HG03139 (cell line): ENCODE measurements at regions not wholly inside any gene's neighbourhood (a gene's known extent, or its start where the extent isn't known, plus 50 kb on each side); places are given as distances from the start of the nearest gene placed in this dataset.

Experiments
- ATAC-seq: cut with Tn5 transposase; IDR thresholded peaks from one replicate; pipeline ENCODE4 v1.9.1; 2021; ENCODE audit not compliant: unreplicated experiment

DNA sequence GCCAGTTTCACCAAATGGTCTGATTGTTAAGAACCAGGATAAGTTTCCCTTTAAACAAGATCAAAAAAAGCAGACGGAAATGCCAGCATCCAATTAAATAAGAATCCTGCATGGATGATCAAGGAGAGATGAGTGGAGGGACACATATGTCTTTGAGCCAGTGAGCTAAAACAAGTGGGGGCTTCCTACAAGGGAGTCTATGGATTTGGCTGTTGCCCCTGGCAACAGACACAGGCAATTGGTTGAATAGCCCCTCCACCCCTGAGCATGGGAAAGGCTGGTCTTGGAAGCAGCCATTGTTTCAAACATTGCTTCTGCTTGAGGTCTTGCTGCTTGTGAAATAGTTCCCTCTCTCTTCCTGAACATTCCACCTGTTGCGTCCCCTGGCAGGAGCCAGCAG, 374.7 kb upstream of the ERCC4 start:
- no peak for ATAC-seq

DNA sequence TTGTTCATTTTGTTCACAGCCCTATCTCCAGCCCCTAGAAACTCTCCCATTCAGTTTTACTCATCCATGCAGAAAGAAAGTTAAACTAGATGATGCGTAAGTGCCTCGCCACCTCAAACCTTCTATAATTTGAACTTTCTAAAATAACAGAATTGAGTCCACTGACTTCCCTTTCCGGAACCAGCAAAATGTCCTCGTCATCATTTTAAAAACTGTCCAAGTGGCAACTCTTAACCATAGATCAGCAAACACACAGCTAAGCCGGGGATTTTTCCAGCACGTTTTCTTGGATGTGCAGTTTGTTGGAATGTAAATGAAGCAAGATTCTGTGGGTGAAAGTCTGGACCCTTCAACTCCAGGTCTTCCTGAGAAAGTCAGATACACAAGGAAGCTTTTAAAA, 369.7 kb upstream of the ERCC4 start:
- ATAC-seq = no peak

DNA sequence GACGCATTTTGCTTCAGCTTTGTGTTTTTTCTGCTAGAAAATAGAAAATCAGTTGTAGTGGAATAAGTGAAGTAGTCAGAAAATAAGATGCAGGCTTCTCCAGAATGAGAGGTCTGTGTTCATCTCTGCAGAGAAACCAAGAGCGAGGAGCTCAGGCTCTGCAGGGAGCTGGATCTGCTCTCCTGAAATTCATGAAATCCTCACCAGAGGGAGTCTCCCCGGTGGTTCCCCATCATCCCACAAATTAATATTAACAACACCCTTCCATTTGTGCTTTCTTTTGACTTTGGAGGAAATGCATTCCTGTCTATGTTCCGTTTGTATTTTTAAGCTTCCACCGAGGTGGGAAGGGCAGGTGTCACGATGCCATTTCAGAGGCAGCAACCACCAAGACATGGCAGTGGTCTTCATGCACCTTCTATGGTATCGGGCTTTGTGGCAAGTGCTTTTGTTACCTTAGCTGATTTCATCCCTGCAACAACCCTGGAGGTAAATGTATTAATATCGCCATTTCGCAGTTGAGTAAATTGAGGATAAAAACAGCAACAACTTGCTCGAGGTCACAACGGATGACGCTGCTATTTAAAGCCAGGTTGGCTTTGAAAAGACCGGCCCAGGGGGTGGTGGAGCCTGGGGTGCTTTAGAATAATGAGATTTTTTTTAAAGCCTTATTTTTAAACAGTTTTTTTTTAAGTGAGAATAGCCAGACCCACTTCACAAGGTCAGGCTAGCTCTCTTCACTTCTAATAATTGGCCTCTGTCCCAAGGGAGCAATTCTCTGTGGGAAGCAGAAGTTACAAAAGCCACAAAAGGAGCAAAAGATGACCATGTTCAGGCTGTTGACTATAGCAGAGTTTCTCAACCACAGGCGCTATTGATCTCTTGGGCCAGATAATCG, 367.6 kb upstream of the ERCC4 start:
- ATAC-seq = no peak

DNA sequence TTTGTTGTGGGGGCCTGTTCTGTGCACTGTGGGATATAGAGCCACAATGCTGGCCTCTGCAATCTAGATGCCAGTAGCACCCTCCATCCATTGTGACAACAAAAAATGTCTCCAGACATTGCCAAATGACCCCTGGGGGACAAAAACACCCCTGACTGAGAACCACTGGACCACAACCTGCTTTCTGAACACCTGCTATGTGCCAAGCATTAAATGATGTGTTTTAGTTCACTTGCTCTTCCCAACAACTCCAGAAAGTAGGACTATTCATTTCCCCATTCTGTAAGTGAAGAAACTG, 367.0 kb upstream of the ERCC4 start:
- no peak for ATAC-seq

DNA sequence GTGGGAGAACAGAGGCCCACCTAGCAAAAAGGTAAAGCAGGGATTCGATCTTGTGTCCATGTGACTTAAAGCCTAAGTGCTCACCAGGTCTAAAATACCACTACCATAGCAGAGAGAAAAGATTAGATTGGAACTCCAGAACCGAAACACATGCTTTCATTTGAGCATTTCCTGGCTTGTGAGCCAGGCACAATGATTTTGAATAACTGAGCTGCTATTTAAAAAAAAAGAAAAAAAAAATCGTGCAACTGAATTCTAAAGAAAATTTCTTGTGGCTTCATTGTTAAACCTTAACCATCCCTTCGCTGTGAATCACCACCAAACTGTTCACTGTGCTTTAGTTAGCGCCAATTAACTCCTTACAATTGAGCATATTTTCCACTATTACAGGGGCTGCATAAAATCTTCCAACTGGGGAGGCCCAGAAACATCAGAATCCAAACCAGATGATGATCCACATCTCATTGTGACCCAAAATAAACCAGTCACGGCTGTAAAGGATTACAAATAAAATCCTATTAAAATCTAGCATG, 366.4 kb upstream of the ERCC4 start:
- ATAC-seq = no peak

DNA sequence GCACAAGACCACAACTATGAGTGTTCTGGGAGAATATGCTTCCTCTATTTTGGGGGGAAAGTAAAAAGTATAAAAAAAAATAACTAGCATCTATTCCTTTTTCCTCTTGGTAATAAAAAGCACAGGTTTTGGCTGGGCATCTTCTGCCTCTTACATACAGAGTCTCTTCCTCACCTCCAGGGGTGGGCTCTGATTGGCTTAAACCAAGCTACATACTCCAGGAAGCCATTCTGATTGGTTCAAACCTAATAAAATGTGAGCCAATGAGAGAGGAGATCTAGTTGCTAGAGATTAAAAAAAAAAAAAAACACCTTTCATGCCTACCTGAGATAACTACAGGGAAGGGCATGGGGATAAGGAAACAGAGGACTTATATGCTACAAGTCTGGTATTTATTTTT, 365.9 kb upstream of the ERCC4 start:
- ATAC-seq = no peak

DNA sequence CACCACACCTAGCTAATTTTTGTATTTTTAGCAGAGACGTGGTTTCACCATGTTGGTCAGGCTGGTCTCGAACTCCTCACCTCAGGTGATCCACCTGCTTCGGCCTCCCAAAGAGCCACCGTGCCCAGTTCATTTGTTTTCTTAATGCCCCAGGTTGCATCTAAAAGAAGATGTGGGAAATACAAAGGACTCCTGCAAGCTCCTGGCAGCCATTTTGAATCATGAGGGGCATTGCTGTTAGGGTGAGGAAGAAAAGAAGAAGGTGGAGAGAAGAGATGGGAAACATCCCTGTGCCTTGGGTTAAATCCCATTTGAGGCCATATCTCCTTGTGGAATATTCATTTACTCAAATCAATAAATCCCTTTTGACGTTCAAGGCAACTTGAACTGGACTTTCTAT, 365.3 kb upstream of the ERCC4 start:
- no peak for ATAC-seq

DNA sequence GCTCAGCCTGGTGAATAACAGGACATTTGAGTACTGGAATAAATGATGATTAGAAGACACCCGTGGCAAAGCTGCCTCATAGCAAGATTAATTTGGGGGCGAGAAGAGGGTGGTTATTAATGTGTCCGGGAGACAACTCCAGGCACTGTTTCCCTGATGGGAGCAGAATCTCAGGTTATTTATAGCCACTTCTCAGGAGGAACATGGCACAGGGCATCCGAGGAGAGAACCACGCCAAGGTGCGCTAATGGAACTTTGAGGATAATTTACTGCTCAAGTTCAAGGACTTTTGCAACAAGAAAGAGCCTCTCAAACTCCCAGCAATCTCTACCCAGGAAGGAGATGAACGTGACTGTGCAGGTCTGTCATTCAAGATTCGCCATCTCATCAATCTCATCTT, 362.5 kb upstream of the ERCC4 start:
- ATAC-seq = no peak

DNA sequence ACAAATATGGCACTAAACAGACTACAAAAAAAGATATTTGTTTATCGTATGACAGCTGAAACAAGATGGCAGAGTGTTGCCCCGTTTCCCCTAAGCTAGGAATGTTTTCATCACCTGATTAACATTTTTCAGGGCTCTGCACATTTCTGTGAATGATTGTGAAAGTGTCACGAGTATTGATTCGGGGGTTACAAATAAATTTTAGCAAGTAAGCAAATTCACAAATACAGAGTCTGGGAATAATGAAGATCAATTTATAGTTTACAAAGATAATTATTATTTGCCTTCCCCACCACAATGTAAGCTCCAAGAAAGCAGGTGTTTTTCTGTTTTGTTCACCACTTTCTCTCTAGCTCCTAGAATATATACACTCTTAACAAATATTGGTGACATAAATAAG, 361.2 kb upstream of the ERCC4 start:
- no peak for ATAC-seq

DNA sequence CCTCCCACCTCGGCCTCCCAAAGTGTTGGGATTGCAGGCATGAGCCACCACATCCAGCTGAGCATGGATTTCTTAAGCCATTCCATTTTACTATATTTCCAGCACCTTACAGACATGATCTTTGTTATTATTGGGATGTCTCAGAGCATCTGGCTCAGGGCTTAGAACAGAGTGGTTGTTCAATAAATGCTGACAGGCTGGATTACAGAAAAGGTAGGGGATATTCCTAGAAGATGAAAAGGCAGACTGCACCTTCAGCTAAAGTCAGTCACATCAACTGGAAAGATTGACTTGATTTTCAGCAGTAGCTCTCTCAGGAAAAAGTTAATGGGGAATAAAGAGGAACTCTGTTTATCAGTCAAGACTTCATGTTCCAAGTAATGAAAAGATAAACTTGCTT, 360.3 kb upstream of the ERCC4 start:
- no peak for ATAC-seq

DNA sequence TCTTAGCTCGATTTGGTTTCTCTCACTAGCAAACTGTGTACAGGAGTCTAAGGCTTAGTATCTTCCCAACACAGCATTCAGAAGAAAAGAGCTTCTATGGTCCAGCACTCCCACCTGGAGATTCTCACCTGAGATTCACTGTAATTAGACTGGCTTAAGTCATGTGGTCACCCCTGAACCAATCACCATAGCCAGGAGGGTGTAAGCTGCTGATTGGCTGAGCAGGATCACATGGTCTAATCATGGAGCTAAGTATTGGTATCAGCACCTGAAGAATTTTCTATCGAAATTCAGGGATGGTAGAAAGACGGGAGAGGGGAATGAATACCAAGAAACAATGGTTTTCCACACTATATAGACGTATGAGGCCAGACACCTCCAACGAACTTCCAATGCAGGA, 359.8 kb upstream of the ERCC4 start:
- no peak for ATAC-seq

DNA sequence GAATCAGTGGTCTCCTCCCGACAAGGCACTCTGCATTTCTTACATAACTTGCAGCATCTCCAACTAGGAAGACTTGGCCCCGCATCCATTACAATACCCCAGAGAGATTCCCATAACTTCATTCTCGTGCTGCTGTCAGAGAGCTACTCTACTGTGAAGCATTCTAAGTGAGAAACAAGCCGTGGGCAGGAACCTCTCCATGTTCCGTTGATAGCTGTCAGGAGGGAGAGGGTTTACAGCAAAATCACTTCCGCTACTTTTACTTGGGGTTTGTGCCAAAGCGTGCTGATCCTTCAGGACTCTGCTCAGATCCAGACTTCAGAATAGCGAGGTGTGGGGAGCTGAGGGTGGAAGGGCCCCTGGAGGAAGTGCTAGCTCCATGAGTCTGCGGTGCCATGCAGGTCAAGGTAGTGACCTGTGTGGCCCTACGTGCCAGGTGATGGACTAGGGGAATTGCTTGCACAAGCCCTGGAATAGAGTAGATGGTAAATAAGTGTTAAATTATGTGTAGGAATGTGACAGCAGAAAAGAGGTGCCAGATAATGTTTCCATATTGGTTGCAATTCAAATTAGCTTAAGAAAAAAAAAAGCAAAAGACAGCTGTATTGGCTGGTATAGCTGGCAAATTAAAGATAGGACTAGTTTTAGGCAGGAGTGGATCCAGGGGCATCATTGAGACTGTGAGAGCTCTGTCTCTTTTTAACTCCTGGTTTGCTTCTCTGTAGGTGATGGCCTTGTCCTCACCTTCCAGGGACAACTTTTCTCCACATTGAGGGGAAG, 358.5 kb upstream of the ERCC4 start:
- ATAC-seq = no peak

DNA sequence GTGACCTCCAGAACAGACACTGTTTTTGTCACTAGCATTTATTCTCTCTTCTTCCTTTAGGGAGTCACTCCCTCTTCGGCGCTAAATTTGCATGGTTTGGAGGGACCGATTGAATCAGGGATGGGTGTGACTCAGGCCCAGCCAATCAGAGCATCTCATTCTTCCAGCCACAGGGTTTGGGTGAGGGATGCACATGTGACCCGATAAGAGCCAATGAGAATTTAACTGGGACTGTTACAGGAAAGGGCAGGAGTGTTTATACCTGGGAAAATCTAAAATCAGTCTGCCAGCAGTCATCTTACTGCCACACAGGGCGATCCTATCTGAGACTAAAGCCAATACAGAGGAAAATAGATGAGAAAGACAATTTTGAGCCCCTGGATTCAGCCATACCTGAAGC, 351.2 kb upstream of the ERCC4 start:
- ATAC-seq = no peak

DNA sequence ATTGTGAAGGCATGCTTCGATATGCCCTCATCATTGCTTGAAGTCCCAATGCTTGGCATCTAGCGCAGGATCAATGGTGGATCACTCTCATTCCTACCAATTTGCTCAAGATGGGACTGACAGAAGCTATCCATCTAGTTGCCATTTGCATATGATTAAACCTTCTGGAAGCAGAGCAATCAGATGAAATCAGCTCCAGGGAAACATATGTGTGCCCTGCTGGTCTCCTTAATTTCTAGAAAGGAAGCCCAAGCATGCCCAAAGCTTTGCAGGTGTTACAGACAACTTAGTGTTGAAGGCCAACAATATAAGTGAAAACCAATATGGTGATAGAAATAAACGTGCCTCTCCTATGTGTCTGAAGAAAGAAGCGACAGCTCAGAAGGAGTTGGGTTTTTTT, 350.0 kb upstream of the ERCC4 start:
- no peak for ATAC-seq

DNA sequence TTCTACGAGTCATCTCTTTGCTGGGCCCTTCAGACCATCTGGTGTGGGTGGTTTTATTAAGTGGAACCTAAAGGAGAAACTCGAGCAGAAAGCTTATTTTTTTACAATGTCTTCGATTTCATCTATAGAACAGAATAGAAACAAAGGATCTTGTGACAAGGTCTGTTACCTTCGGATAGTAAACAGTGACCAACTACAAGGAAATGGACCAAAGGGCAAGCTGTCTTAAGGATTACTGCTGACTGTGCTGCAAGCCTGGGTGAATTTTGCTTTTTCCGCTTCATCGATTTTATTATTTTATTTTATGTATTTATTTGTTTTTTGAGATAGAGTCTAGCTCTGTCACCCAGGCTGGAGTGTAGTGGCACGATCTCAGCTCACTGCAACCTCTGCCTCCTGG, 348.9 kb upstream of the ERCC4 start:
- ATAC-seq = no peak

DNA sequence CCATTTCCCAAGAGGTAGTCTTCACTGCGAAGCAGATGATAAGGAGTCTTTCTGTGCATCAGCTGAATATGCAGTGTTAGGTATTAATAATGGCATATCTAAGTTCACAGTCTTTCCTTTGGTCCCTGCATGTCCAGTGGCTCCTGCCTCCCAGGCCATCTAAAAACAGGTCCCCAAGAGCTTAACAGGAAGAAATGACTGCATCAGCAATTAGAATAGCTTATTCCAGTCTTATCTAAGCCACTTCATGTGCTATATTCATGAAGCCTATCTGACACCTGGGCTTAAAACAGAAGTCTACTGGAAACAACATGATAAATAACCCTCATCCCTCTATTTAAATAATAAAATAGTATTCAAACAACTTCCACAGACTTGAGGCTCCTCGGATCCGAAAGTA, 346.1 kb upstream of the ERCC4 start:
- ATAC-seq = no peak

DNA sequence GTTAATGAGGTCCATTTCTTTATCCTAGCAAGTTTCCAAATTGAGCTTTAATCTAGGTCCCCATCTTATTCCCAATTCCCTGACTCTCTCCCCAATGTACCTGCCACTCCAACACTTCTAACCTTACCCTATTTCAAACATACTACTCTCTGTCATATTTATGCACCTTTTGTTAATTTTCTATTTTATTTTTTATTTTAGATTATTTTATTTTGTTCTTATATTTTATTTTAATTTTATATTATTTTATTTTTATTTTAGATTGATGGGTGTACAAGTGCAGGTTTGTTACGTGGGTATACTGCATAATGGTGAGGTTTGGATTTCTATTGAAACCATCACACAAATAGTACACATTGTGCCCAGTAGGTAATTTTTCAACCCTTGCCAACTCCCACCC, 333.9 kb upstream of the ERCC4 start:
- ATAC-seq = no peak

DNA sequence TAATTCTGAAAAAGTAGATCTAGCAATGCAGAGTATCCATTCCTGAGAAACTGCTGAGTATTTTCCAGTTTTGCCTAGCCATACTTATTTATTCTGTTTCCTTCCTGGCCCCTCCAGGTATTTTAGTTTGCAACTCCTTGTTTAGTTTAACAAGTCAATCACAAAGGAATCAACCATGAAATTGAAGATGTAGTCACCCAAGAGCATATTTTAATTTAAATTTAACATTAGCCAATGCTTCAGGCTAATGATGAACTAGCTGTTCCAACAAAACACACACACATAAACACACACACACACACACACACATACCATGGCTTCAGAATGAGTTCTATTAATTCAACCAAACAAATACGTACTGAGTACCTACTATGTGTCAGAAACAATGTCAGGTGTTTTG, 332.8 kb upstream of the ERCC4 start:
- ATAC-seq = no peak

DNA sequence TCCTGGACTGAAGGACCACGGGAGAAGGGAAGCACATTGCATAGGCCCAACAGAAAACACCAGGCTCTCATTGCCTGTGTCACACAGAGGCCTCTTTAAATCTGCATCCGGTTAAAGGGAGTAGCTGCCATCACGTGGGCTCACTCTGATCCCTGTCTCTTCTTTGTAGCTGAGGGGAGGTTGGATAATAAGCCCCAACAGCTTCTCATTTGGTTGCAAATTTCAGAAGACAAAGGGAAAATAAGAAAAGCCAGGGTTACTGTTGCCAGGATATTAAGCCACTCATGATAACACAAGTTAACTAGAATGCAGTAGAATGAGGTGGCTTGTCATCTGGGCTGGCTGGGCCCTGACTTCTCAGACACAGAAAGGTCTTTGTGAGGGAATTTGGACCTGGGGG, 325.1 kb upstream of the ERCC4 start:
- ATAC-seq = no peak

DNA sequence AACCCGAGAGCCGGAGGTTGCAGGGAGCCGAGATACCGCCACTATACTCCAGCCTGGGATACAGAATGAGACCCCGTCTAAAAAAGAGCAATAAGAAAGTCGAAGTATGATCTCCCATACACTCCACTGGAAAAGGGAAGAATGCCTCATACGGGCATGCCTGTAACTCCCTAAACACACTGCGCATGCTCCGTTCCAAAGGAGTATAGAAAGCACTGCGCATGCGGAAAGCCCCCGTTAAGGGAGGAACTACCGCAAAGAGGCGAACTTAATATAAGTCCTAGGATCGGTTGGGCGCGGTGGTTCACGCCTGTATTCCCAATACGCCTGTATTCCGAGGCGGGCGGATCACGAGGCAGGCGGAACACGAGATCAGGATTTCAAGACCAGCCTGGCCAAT, 313.1 kb upstream of the ERCC4 start:
- ATAC-seq = no peak

DNA sequence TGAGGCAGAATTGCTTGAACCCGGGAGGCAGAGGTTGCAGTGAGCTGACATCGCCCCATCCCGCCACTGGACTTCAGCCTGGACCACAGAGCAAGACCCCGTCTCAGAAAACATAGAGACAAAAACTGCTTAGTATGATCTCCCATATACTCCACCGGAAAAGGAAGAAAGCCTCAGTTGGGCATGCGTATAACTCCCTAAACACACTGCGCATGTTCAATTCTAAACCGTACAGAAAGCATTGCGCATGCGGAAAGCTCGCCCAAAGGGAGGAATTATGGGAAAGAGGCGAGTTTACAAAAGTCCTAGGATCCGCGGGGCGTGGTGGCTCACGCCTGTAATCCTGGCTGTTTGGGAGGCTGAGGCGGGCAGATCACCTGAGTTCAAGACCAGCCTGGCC, 312.7 kb upstream of the ERCC4 start:
- no peak for ATAC-seq

DNA sequence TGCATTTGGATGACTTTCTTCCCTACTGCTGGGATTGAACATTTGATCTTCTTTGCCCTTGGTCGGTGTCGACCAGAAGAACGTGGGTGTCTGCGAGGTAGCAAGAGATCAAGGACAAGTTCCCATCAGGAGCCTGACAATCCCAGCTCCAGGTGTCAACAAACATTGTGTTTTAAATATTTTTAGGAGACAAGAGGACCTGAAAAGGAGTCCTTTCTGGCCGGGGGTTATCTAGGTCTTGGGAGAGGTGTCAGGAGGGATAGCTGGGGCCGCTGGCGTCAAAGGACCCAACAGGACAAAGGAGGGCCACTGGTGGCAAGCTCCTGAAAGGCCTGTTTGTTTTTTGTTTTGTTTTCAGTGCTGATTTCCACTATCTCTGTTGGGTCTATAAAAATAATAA, 308.4 kb upstream of the ERCC4 start:
- no peak for ATAC-seq
